ENCODE measurements at regions not wholly inside any gene's neighbourhood (a gene's known extent, or its start where the extent isn't known, plus 50 kb on each side); places are given as distances from the start of the nearest gene placed in this dataset.
"Not testable (repeated sequence)": the region's sequence is repeated elsewhere in the genome, so short reads cannot be mapped to it uniquely, and the experiment has no call there.

- no peak for DNase-seq (ENCODE audit: insufficient read length, low spot score)
- FAIRE-seq = no peak
- no peak for TF ChIP-seq CTCF (IDR thresholded peaks at IDR 0.05; ENCODE audit: insufficient read depth, missing control alignments)
These were observed 92.0 kb upstream of the TBL1X start for GRCh38 chrX:9372866-9373265.

GRCh38 chrX:9373789-9374188 is 91.1 kb upstream of the TBL1X start:
- no peak for TF ChIP-seq CTCF (IDR thresholded peaks at IDR 0.05; ENCODE audit: insufficient read depth, missing control alignments)
- DNase-seq (ENCODE audit: insufficient read length, low spot score) (no peak), FAIRE-seq (no peak)

- no peak for TF ChIP-seq CTCF (IDR thresholded peaks at IDR 0.05; ENCODE audit: insufficient read depth, missing control alignments)
- FAIRE-seq = no peak
- DNase-seq (ENCODE audit: insufficient read length, low spot score) = no peak
These were observed 90.3 kb upstream of the TBL1X start for GRCh38 chrX:9374555-9374954.

- no peak for FAIRE-seq
These were observed 88.7 kb upstream of the TBL1X start for GRCh38 chrX:9376111-9376510.

GRCh38 chrX:9377216-9377615 is 87.6 kb upstream of the TBL1X start:
- FAIRE-seq; DNase-seq (ENCODE audit: insufficient read length, low spot score): not testable (repeated sequence)

More at GRCh38 chrX:9376111-9376510, 88.7 kb upstream of the TBL1X start:
- DNase-seq (ENCODE audit: insufficient read length, low spot score) = no peak
- no peak for TF ChIP-seq CTCF (IDR thresholded peaks at IDR 0.05; ENCODE audit: insufficient read depth, missing control alignments)

- no peak for TF ChIP-seq CTCF (IDR thresholded peaks at IDR 0.05; ENCODE audit: insufficient read depth, missing control alignments)
- DNase-seq (ENCODE audit: insufficient read length, low spot score) (no peak), FAIRE-seq (no peak)
These were observed 85.7 kb upstream of the TBL1X start for GRCh38 chrX:9378980-9379696.

- DNase-seq (ENCODE audit: insufficient read length, low spot score) = no peak
These were observed 84.9 kb upstream of the TBL1X start for GRCh38 chrX:9379697-9380551.

More at GRCh38 chrX:9379697-9380551, 84.9 kb upstream of the TBL1X start:
- FAIRE-seq = no peak
- TF ChIP-seq CTCF (IDR thresholded peaks at IDR 0.05; ENCODE audit: insufficient read depth, missing control alignments) = no peak
